T1000 (cell line): ENCODE measurements at regions not wholly inside any gene's neighbourhood (a gene's known extent, or its start where the extent isn't known, plus 50 kb on each side); places are given as distances from the start of the nearest gene placed in this dataset.
"Not testable (repeated sequence)": the region's sequence is repeated elsewhere in the genome, so short reads cannot be mapped to it uniquely, and the experiment has no call there.

ENCODE experiments used
- DNase-seq: peaks from one replicate; lab custom pipeline; 2025; ENCODE audit warnings: mixed read lengths; lab: John Stamatoyannopoulos, UW

DNA sequence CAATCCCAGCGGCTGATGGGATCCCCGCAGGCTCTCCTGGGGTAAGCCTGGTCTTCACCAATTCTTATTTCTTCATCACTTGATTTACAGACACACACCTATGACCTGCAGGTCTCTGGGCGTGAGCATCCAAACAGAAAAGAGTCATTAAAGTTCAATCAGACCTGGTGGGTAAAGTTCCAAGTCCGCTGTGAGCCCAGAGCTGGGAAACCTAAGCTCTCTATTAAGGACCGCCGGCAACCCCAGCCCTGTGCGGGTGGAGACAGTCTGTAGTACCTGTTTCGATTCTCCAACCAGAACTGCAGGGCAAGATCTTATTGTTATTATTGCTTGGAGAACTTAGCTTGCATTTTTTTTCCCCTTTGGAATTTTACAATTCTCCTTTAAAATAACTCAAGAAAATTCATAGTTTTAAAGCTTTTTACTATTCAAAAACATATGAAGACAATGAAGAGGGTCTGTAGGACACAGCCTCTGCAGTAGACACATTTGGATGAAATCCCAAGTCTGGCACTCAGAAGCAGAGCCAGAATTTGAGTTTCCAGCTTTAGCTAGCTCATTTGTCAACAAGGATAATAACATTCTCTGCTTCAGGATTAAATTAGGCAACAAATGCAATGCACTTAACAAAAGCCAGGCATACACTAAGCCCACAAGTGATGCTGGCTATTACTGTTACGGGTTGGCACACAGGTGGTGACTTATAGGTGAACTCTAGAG, 376.4 kb downstream of the INSIG2 start:
- DNase-seq = no peak

DNA sequence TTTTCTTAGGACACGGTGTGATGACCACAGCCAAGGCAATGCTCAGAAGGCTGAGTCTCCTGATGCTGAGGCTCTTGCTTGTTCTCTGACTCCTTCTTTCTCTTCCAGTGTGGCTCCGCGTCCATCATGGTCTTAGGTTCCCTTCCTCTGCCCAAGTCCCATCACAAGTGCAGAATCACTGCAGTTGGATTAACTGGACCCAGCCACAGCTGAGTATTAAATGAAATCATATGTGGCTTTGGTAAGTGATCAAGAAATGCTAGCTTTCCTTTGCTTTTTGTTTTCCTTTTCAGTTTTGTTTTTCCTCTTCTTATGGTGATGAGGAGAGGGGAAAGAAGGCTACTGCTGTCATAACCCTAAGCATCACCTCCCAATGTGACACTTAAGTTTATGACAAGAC, 375.8 kb downstream of the INSIG2 start:
- no peak for DNase-seq

GRCh38 chr2:118460425-118460824, 372.2 kb downstream of the INSIG2 start:
- DNase-seq = no peak

DNA sequence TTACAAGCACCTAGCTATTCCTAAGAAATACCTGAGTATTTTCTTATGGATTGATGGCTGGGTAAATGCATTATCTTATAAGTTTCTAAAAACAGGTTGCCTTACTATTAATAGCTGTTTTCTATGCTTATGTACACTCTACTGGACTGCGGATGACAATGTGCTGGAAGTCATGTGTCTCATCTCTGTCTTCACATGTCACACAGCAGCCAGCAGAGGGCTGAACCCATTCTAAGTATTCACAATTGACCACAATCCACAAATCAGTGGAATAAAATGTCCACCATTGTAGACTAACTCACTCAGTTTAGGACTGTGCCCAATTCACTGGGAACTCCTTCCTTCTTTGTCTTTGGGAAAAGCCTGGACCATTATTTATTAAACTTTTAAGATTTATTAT, 371.2 kb downstream of the INSIG2 start:
- DNase-seq = no peak

- DNase-seq = no peak
Observed at GRCh38 chr2:118457951-118458350, 369.7 kb downstream of the INSIG2 start.

DNA sequence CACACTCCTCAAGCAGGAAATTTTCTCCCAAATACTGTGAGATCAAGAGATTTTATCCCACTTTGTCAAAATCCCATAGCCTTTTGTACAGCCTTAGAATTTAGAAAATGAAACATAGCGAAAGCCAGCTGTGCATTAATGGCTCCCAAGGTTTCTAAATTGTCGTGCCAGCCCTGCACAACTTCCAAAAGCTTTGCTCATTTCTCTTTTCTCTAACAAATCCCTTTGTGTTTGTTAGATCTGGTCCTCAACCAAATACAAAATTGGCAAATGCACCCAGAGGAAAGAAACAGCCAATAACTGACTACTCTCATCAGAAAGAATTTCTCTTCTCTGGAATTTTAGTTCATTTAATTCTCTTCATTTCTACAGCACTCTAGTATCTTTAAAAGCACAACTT, 361.1 kb downstream of the INSIG2 start:
- no peak for DNase-seq

DNA sequence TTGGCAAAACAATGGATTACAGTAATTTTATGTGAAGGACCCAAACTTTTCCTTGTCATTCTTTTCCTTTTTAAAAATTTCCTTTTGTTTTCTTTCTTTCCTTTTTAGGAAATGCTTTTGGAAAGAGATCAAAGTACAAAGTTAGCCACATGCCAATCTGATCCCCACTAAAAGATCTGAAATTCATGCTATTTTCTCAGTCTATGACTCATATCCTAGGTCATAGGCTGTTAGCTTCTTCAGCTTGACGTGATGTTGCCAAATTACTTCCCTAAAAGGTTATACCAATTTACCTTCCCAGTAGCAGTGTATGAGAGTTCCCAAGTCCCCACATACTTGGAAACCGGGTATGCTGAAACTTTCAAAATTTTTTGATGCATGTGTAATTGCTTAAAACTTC, 355.3 kb downstream of the INSIG2 start:
- no peak for DNase-seq

- DNase-seq = no peak
Observed at GRCh38 chr2:118442996-118443553, 354.8 kb downstream of the INSIG2 start.

DNA sequence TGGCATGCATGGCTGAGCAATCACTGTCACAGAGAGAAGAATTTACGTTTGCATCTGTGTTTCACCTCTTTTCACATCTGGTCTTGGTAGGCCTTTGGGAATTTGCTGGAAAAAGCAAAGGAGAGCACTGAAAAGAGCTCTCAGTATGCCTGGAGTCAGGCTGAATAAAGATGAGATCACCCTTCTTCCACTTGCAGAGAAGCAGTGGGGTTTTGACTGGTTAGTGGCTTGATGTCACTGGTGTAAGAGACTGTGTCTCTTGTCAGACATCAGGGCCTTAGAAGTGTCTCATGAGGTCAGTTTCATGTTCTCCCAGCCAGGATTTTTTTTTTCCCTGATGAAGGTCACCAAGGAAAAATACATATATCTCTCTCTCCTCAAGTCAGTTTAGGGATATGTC, 353.8 kb downstream of the INSIG2 start:
- DNase-seq = no peak

- DNase-seq = no peak
Observed at GRCh38 chr2:118440404-118441098, 352.3 kb downstream of the INSIG2 start.

DNA sequence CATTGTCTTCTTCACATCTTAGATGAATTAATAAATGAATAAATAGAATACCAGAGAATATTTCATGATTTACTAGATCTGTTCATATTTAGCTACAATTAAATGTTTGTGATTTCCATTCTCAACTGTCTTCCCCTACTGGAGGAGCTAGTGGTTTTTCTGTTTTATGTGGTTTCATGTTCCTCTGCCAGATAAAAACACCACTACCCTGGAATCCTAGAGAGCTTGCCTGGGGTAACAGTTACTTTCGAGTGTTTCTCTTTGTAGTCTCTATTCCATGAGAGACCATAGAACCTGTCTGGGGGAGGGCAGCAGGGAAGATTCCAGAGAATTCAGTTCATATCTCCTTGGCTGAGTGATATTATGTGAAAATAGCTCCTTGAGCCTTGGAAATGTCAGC, 349.2 kb downstream of the INSIG2 start:
- DNase-seq = no peak

DNA sequence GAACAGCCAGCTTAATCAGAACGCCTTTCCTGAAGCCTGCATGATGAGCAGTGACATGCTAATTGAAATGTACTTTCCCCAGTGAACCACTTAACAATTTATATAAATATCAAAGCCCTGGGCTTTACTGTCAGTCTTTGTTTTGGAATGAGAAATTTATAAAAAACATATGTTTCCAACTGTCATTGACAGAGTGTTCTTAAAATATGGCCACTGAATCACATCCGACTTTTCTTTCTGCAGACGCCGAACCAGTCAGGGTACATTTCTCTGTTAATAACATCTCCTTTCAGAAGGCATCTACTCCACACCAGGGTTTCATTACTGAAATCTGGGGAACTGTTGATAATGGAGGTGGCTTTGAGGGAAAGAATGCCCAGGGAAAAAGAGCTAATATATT, 343.7 kb downstream of the INSIG2 start:
- DNase-seq = no peak

GRCh38 chr2:118431586-118431985, 343.3 kb downstream of the INSIG2 start:
- DNase-seq = no peak

DNA sequence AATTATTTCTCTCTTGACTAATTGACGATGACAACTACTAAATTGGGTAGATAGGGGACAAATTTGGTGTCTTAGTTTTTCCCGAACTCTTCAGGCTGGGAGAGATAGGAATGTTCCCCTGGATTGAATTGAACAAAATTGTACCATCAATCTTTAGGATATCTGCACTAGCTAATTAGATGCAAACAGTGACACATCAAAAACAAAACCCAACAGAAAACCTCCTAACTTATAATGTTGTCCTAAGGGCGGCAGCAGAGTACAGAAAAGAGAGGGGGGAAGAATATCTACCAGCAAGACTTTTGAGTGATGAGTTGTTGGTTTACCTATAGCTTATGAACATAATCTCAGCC, 342.9 kb downstream of the INSIG2 start:
- no peak for DNase-seq

- no peak for DNase-seq
Observed at GRCh38 chr2:118430510-118431164, 342.4 kb downstream of the INSIG2 start.

DNA sequence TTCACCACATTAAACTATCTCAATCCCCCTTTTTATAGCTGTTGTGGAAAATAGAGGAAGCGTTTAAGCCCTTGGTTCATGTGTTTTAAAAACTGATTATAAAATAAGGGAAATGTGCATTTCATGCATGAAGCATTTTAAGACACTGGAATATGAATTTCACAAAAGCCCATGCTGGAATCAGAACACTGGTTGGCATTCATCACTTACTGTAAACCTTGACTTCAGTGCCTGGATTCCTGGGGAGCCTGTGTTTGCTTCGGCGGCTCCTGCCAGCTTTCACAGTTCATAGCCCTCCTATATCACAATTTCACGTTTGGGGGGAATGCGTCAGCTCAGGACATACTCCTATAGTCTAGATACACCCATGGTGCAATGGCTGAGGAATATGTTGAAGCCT, 336.9 kb downstream of the INSIG2 start:
- DNase-seq = no peak

DNA sequence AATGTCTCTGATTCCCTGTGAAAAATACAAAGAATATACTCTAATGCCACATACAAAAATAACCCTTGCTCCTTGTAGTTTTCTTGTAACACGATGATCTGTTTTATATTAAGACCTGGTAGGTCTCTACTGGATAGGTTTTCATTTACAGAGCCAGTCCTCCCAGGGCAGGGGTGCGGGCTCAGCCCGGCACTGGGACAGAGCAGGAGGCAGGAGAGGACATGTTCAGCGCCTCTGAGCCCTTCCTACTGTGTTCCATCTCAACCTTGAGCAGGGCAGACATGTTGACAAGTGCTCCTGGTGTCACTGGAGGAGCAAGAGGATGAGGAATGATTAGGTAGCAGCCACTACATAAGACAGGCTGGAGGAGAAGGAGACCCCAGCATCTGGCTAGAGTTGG, 335.5 kb downstream of the INSIG2 start:
- DNase-seq = no peak

- DNase-seq = no peak
Observed at GRCh38 chr2:118421648-118422047, 333.4 kb downstream of the INSIG2 start.

GRCh38 chr2:118417406-118418120, 329.3 kb downstream of the INSIG2 start:
- DNase-seq = no peak

DNA sequence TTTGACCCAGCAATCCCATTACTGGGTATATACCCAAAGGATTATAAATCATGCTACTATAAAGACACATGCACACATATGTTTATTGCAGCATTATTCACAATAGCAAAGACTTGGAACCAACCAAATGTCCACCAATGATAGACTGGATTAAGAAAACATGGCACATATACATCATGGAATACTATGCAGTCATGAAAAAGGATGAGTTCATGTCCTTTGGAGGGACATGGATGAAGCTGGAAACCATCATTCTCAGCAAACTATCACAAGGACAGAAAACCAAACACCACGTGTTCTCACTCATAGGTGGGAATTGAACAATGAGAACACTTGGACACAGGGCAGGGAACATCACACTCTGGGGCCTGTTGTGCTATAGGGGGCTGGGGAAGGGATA, 326.9 kb downstream of the INSIG2 start:
- not testable (repeated sequence) for DNase-seq

- DNase-seq = no peak
Observed at GRCh38 chr2:118403658-118404451, 315.6 kb downstream of the INSIG2 start.

- no peak for DNase-seq
Observed at GRCh38 chr2:118388771-118389170, 300.5 kb downstream of the INSIG2 start.
